Inflammatory macrophage treated with lipopolysaccharide for 4 hours (primary cell): ENCODE measurements at regions not wholly inside any gene's neighbourhood (a gene's known extent, or its start where the extent isn't known, plus 50 kb on each side); places are given as distances from the start of the nearest gene placed in this dataset.
"Not testable (repeated sequence)": the region's sequence is repeated elsewhere in the genome, so short reads cannot be mapped to it uniquely, and the experiment has no call there.

ENCODE experiments used
- DNase-seq: peaks from one replicate; pipeline ENCODE4 v3.0.0-alpha.2; 2020

DNA sequence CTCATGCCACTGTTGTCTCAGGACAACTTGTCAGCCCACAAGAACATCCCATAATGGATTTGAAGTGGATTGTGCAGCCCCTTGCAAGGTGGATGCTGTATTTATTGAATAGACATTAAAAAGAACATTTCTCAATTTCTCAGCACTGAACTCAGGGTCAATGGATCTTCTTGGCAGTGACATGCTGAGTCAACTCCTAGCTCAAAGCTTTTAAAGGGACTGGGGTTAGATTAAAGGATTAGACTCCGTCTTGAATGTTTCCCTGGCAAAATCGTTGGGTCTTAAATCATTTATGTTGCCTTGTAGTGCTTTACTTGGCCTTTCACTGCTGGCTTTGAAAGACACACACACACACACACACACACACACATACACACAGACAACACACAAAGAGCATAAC, 221.6 kb upstream of the PBX1 start:
- no peak for DNase-seq

DNA sequence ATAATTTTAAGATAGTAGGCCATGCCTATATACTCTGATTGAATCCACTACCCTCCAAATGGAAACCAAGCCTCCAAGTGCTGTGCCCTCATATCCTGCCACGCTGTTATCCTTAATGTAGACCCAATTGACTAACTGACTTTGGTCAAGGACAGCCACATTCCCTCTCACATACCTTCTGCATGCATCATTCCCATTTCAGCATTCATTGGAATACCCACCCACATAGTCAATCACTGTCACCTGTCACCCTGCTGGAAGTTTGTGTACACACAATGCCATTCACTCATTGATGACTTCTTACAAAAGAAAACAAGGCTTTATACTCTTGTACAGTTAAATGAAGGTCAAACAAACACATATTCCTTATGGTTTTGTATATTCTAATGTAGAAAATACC, 221.1 kb upstream of the PBX1 start:
- no peak for DNase-seq

DNA sequence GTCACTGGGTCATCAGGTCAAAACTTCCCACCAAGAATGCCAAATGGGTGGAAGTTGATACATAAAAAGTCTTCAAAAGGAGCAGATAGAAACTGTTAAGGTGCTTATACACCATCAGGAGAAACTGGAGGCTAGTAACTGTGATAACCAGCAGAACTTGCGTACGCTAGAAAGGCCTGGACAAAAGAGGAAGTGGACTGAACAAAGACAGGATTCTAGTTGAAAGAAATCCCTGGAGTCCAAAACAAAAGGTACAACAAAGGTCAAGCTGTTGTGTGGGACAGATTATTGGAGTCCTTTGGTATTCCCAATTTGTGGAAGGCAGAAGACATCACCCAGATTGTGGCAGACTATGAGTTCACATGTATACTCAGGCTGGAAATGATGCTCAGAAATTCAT, 215.8 kb upstream of the PBX1 start:
- no peak for DNase-seq

DNA sequence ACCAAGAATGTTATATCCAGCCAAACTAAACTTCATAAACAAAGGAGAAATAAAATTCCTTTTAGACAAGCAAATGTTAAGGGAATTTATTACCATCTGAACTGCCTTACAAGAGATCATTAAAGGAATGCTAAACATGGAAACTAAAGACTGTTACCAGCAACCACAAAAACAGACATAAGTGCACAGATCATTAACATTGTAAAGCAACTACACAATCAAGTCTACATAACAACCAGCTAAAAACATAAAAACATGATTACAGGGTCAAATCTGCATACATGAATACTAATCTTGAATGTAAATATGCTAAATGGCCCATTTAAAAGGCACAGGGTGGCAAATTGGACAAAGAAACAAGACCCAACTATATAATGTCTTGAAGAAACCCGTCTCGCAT, 211.0 kb upstream of the PBX1 start:
- no peak for DNase-seq

DNA sequence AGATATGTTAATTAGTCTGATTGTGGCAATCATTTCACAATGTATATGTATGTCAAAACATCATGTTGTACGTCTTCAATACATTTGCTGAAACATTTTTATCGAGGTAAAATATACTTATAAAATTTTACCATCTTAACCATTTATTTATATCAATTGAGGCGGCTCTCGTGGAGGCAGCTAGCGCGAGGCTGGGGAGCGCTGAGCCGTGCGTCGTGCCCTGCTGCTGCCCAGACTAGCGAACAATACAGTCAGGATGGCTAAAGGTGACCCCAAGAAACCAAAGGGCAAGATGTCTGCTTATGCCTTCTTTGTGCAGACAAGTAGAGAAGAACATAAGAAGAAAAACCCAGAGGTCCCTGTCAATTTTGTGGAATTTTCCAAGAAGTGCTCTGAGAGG, 202.5 kb upstream of the PBX1 start:
- DNase-seq, result no peak

DNA sequence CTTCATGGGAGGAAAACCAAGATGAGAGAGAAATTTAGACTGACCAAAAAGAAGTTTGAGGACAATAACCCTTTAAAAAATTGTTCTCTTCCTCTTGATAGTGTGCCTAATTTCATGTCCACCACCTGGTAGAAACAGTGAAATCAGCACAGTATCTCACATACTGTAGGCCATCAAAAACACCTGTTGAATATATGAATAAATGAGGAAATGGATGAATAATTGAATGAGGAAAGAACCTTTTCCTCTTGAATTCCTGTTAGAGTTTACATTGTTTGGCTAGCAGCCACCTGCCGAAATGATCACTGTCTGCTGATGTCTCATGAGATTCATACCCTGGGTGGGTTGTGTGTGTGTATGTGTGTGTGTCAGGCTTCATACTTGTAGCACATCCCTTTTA, 198.7 kb upstream of the PBX1 start:
- DNase-seq, result no peak

DNA sequence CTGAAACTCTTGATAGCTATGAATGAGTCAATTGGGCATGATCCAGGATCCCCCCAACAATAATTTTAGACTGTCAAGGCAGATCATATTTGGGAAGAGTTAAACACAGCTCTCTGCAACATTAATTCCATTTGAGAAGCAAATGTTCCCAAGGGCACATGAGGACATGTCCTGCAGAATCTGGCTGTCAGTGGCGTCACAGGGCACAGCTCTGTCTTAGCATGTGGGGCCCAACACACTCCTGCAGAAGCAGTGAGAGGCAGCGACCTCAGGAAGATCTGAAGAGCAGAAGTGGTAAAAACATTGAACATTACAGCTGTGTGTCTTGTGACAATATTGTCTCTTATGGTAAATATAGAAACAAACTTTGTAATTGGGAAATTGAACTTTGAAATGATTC, 197.1 kb upstream of the PBX1 start:
- no peak for DNase-seq

DNA sequence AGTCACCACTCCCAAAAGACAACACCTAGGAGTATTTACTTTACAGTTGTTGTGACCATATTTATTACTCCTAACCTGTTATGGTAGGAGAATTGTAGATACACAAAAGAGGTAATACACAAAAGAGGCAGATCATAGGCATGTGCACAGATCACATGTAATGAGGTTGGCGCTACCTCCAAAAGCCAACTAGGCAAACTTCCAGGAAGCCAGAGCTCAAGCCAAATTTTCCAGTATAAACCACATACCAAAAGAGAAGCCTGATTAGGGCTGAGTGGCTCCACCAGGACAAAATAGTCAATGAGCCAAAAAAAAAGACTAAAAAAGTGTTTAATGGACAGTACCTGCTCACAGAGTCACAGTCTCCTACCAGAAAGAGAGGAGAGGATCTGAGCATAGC, 195.0 kb upstream of the PBX1 start:
- DNase-seq, result no peak

DNA sequence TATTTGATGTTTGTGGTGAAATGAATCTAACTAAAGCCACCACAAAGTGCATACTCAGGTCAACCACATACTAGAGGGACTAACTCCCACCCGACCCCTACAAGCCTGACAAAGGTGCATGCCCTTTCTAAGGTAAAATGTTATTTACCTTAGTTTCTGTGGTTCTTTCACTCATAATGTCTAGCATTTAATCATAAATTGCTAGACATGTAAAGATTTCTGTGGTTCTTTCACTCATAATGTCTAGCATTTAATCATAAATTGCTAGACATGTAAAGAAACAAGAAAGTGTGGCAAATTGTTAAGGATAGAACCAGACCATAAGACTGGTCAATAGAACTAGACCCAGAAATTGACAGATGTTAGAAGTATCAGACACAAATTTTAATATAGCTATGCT, 193.0 kb upstream of the PBX1 start:
- no peak for DNase-seq

DNA sequence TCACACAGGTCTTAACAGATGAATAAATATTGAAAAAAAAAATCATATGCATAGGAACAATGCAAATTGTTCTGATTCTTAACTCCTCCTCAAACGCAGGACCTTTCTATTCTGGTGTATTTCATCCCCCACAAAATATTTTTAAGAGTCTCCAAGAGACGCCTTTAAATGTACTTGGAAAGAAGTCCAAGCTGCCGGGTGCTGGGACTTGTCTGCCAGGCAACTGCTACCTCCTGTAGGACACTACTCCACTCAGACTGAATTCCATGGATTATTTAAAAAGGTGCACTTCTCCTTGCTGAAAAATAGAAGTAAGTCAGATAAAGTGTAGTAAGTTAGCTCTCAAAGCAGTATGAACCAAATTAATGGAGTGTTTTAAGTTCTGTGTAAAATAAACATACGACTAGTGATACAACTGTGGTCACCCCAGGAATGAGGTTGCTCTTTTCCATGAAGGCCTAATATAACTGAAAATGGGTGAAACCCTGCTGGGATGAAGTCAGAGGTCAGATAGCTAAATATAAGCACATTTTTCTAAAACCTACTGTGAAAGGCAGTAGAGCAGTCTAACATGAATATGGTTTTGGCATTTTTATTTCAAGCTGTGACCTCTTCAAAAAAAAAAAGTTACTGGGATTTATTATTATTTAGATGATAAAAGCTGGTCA, 189.2 kb upstream of the PBX1 start:
- no peak for DNase-seq

DNA sequence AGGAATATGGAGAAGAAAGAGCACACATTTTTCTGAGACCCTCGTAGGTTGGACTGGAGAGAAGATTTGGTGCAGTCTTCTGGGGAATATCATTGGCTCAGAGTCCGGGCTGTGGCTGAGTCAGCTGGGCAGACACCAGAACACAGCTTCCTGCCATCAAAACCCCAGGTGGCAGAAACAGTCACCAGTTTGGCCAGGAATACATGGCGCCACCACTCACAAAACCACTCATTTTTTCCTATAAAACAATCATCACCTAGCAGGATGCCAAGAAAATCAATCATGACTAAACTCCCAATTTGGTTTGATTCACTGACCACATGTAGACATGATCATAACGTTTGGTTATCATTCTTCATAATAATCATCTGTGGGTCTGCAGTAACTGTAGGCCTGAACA, 178.1 kb upstream of the PBX1 start:
- no peak for DNase-seq

DNA sequence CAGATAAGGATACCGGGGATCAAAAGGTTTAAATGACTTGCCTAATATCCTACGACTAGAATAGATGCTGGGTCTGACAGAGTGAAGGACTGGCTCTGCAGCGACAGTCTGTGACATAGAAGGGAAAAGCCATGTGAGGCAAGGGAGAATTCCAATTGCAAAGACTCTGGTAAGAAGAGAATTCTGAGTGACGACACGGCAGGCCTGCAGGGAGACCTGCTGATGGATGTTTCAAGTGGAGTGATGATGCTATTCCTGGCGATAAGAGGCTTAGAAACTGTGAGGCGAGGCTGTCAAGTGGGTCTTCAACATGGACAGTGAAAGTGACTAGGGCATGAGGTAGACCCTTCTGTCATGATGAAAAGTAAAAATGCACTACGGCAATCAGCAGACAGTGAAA, 176.6 kb upstream of the PBX1 start:
- DNase-seq, result no peak

DNA sequence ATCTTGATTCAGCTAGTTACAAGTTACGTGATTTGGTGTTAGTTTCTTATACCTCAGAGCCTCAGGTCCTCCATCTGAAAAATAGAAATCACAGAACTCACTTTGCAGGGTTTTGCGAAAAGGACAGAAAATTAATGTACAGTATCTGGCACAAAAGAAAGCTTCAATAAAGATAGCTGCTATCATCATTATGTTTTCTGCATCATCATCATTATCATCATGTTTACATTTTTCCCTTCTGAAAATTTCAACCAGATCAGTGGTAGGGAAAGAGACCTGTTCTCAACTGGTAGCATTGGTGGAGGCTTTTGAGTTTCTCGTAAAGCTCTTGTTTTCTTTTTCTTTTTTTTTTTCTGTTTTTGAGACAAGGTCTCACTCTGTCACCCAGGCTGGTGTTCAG, 174.7 kb upstream of the PBX1 start:
- no peak for DNase-seq

DNA sequence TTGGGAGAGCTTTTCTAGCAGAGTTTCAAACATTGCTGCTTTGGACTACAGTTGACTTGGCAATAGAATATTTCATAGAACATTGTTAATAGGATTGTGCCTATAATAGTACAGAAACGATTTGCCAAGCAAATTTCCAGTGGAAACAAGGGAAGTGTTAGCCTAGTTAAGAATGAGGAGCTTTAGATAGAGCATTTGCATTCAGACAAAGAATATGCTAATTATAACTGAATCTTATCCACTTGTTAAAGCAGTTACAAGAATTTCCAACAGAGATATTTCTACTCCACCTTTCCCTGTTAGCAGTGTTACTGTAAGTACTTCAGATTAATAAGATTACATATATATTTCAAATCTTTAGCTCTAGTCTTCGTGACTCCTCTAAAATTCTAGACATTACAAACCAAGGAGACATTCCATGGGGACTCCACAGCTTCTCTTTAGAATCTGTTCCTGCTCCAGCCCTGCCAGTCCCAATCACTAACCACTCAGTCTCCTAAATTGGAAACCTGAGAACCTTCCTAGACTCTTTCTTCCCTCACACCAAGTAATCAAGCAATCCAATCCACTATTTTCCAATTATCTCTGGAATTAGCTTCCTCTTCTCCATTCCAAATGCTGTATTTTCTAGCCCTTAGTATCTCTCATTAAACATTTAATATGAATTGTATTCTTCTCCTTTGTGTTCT, 141.8 kb upstream of the PBX1 start:
- DNase-seq, result no peak

DNA sequence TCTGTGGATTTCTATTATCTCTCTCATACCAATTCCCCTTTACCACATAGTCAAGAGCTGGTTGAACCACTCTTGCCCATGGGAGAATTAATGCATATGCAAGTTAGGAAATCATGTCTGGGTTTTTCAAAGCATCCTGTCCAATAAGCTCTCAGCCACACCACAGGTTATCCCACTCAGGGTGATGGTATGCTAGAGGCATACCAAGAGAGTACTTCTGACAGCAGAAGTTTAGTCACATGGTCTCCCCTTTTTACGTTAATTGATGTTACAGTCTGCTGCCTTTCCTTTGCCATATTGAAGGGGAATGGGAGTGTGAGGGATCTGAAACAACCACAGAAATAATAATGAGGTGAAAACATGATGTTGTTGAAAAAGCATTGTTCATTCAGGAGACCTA, 135.8 kb upstream of the PBX1 start:
- no peak for DNase-seq

DNA sequence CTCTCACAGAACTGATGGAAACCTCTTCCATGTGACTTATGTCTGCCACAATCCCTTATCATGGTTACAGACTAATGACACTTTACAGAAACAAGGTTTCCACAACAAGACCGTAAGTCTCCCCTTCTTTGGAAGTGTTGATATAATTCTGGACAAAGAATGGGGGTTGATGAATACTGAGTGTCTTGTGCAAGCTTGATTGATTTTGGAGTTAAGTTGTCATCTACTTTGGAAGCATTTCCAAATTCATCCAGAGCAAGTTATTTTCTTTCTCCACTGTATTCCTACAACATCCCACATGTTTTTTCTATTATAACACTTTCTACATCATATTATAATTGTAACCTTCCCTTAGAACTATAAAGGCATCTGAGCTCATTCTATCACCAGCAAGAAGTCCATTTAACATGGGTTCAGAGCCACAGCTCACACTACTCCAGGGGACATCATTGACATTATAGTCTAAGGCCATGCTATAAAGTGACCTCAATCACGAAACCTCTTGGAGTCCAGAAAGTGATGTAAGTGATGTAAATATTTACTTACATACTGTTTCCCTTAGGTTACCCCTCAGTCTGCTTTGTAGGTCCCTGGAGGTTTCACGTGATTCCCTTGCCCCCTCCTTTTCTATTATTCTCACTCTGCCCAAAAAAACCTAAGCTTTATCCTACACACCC, 125.7 kb upstream of the PBX1 start:
- no peak for DNase-seq

DNA sequence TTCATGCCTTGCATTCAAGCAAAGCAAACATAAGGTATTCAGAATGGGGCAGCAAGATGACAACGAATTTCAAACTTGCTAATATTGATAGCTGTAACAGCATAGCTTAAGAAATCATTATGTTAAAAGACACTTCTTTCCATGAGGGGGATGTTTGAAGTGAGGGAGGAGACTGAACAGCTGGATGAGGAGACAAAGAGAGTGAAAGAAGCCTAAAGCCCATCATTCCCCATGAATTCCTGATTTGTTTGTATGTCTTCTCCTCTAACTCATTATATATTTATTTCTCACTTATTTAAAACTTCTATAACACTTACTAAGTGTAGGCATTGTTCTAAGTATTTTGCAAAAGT, 125.2 kb upstream of the PBX1 start:
- DNase-seq, result no peak

DNA sequence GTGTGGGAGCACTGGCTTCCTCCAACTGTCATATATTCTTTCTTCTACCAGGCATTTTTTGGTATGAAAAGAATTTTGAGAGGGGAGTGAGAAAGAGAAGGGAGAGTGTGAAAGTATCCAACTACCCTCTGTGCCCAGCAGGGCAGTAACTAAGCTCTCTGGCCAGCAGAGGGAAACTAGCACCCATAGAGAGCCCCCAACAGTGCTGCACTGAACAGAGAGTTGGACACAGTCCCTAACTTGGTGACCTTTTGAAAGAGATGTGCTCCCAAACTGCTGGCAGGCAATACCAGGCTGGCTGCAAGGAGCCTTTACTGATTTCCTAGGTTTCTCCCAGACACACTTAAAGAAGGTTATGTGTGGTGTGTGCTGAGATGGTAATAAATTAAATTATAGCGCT, 118.8 kb upstream of the PBX1 start:
- no peak for DNase-seq

DNA sequence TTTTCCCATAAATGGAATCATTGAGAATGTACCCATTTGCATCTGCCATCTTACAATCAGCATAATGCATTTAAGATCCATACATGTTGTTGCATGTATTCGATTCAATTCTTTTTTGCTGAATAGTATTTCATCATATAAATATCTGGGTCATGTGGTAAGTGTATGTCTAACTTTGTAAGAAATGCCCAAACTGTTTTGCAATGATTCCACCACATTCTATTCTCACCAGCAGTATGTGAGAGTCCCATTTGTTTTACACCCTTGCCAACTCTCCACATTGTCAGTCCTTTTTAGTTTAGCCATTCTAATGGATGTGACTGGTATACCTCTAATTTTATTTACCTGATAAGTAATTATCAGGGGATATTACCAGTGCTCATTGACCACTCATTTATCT, 115.8 kb upstream of the PBX1 start:
- no peak for DNase-seq

DNA sequence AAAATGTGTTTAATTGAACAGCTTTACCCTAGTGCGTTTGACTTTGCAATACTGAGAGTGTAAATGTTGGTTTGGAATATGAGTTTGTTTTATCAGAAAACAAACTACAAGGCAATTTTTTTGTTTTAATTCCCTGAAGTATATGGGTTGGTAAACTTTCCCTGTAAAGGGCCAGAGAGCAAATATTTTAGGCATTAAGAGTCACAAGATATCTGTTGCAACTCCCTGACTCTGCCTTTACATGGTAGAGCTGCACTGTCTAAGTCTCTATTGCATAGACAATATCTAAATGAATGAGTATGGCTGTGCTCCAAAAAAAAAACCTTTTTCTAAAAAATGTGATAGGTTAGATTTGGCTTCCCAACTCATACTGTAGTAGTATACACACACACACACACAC, 115.1 kb upstream of the PBX1 start:
- no peak for DNase-seq

DNA sequence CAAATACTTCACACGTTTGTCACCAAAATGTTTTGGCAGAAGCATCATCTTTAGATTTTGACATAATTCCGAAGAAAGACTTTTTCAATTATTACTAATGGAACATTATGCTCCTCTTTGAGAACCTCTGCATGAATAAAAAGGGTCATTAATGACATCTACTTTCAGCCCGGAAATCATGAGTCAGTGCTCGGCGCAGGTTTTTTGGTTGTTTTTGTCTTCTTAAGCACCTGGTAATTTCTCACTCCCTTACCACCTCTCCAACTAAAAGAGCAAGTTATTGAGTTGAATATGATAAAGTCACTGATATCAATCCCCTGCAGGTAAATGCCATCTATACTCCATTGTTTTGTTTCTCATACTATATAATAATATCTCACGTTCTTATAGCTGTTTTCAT, 113.0 kb upstream of the PBX1 start:
- no peak for DNase-seq

DNA sequence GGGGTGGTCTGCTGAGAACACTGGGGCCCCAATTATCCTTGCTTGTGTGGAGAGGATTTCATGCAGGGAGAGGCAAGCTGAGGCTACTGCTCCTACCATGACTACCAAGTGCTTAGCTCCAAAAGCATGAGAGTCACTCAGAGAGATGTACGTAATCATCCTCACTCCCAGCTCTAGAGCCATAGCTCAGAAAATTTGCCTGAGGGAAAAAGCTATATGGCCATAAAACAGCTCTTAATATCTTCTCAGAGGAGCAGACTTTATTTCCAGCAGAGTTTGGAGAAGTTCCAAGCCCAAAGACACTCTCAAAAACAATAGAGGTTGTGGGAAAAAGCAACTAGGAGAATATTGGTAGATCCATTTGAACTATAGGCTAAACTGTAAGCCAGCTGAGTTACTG, 106.4 kb upstream of the PBX1 start:
- DNase-seq, result no peak

DNA sequence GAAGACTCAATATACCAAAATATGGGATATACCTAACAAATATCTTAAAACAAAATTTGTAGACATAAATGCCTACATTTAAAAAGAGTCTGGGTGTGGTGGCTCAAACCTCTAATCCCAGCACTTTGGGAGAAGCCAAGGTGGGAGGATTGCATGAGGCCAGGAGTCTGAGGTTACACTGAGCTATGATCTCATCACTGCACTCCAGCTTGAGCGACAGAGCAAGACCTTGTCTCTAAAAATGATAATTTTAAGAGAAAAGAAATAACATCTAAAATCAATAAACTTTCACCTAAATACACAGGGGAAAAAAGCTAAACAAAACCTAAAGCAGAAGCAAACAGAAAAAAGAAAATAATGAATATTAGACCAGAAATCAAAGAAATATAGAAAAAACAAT, 102.7 kb upstream of the PBX1 start:
- DNase-seq, result no peak

DNA sequence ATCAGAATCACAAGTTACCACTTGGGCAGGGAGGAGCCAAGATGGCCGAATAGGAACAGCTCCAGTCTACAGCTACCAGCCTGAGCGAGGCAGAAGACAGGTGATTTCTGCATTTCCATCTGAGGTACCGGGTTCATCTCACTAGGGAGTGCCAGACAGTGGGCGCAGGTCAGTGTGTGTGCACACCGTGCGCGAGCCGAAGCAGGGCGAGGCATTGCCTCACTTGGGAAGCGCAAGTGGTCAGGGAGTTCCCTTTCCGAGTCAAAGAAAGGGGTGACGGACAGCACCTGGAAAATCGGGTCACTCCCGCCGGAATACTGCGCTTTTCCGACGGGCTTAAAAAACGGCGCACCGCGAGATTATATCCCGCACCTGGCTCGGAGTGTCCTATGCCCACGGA, 99.8 kb upstream of the PBX1 start:
- DNase-seq, result not testable (repeated sequence)

DNA sequence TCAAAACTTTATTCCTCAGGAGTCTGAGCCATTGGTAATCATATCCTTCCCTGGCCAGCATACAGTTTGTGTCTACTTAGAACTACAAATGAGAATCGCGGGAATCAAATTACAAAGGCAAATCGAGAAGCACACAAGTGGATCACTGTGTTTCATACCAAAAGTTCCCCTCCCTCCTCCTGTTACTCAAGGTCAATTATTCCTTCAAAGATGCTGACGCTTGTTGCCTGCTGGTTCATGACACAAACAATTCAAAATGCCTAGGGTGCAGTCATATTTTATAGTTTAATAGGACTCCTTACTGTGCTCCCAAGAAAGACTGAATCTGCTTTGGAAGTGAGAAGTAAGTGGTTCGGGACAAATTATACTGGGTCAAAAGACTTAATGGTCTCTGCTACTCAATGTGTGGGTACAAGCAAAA, 93.0 kb upstream of the PBX1 start:
- DNase-seq, result no peak
